ENCODE measurements at regions not wholly inside any gene's neighbourhood (a gene's known extent, or its start where the extent isn't known, plus 50 kb on each side); places are given as distances from the start of the nearest gene placed in this dataset.

DNA sequence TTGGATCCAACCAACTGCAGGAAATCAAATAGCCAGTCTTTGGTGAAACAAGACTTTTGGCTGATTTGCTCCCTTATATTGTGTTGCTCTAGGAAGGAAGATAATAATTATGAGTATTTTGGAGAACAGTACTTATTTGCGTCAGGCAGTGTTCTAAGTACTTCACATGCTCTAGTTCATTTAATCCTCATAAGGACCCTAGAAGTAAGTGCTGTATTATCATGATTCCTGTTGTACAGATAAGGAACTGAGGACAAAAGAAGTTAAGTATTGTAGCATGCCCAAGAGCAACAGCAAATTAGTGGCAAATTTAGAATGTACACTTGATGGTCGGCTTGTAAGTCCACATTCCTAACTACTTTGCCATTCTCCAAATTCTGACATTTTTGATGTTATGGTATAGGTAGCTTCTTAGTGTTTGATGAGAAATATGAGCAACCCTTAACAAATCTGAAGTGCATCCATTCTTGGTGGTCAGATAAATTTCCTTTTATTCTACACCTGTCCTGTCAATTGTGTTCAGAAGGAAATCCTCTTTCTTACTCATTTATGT is 72.0 kb downstream of the SPRY1 start:
- TF ChIP-seq POLR2AphosphoS5 (IDR thresholded peaks at IDR 0.05; ENCODE audit: low read depth, low read length) (no peak), TAF1 (IDR thresholded peaks at IDR 0.05; ENCODE audit: borderline replicate concordance, low read depth, low read length) (no peak)

Data from GM12892 (cell line).